ENCODE measurements at regions not wholly inside any gene's neighbourhood (a gene's known extent, or its start where the extent isn't known, plus 50 kb on each side); places are given as distances from the start of the nearest gene placed in this dataset.

- DNase-seq (ENCODE audit: low read depth in 1 of 2, low spot score in 2 of 2) (no peak), FAIRE-seq (no peak)
- Histone ChIP-seq H3K56ac (replicated peaks; ENCODE audit: insufficient read length, low read depth, low read length) (no peak overlapping the region), H3K4me2 (ENCODE audit: insufficient read depth in 1 of 2, low read depth in 2 of 2, low read length in 2 of 2) (no peak overlapping the region; a peak in 1 of 4 replicates), H3K9me3 (ENCODE audit: insufficient read depth in 2 of 2, low read depth in 1 of 2, low read length in 1 of 2) (no peaks in the 10 kb centered on the region), H2AK5ac (ENCODE audit: low read depth, low read length) (no peak overlapping the region), H3K4me3 (ENCODE audit: extremely low read depth in 1 of 4, insufficient read depth in 2 of 4, low read depth in 3 of 4, low read length in 4 of 4) (no peak overlapping the region), H3K23me2 (ENCODE audit: low read depth, low read length) (no peaks in the 10 kb centered on the region), H2BK12ac (ENCODE audit: low read depth, low read length) (no peak overlapping the region), H3K9ac (replicated peaks in 1 of 4; ENCODE audit: extremely low read depth in 1 of 4, low read depth in 3 of 4, low read length in 3 of 4) (no peak overlapping the region), H4K20me1 (replicated peaks in 1 of 2; ENCODE audit: control insufficient read depth in 1 of 2, insufficient read depth in 2 of 2, low read length in 2 of 2) (no peaks in the 10 kb centered on the region), H2BK120ac (replicated peaks; ENCODE audit: low read depth, low read length) (no peak overlapping the region), H2BK5ac (ENCODE audit: low read depth, low read length) (no peak overlapping the region), H3K18ac (ENCODE audit: extremely low read depth, low read length) (no peak overlapping the region), H3K79me1 (ENCODE audit: low read depth, low read length) (no peaks in the 10 kb centered on the region), H3K4me1 (replicated peaks in 1 of 4; ENCODE audit: control insufficient read depth in 3 of 4, insufficient read depth in 4 of 4, low read length in 3 of 4) (peaks cover 0 to 6% (median 0%) of the 10 kb centered on the region in 4 experiments; a peak in 2 of 7 replicates), H3K27ac (ENCODE audit: low read depth, low read length) (no peak overlapping the region), H4K8ac (ENCODE audit: extremely low read depth, insufficient read depth, low read length) (no peak overlapping the region), H3K14ac (ENCODE audit: insufficient read length) (no peak overlapping the region), H3K36me3 (ENCODE audit: control insufficient read depth in 2 of 4, insufficient read depth in 4 of 4, low read length in 3 of 4) (no peaks in the 10 kb centered on the region), H3K79me2 (ENCODE audit: control insufficient read depth in 1 of 2, insufficient read depth in 2 of 2, low read length in 2 of 2) (no peaks in the 10 kb centered on the region), H3K23ac (ENCODE audit: insufficient read length) (no peak overlapping the region), H3K4ac (replicated peaks; ENCODE audit: insufficient read length, low read depth, low read length) (no peak overlapping the region), H4K5ac (ENCODE audit: insufficient read length, low read depth, low read length) (no peak overlapping the region), H2BK20ac (ENCODE audit: low read length) (no peak overlapping the region), H4K91ac (replicated peaks; ENCODE audit: insufficient read length, low read length) (no peak overlapping the region), H2BK15ac (ENCODE audit: low read length) (no peak overlapping the region), H3K27me3 (replicated peaks in 1 of 4; ENCODE audit: control insufficient read depth in 3 of 4, extremely low read depth in 1 of 4, insufficient read depth in 3 of 4, low read length in 3 of 4) (no peaks in the 10 kb centered on the region), H2AFZ (ENCODE audit: low read length) (0 out of 2 replicates have a peak overlapping the region, but pooled peaks have one; percentile 26)
- WGBS, 2 experiments (ENCODE audit: extremely low coverage in 1 of 2, insufficient coverage in 1 of 2, insufficient read length in 1 of 2, insufficient replicate concordance in 2 of 2, low coverage in 1 of 2, low lambda C conversion rate in 2 of 2, missing lambda C conversion rate in 1 of 2): 84% methylated on average over 3 of the region's 3 CpGs; no CpG with 5 or more reads in 1 of the 2 experiments
- CTCF ChIA-PET (ENCODE audit: partially characterized antibody): no interaction called here
- TF ChIP-seq CTCF (IDR thresholded peaks at IDR 0.05; ENCODE audit: control extremely low read depth in 1 of 3, insufficient read depth in 1 of 3, low read depth in 1 of 3, low read length in 3 of 3) (no peak), CTBP2 (IDR thresholded peaks at IDR 0.05; ENCODE audit: borderline replicate concordance, insufficient read depth, insufficient read length, low read length) (no peak), MAFK (IDR thresholded peaks at IDR 0.05; ENCODE audit: low read depth, low read length) (no peak), SP1 (IDR thresholded peaks at IDR 0.05; ENCODE audit: low read depth, low read length) (no peak)
- POLR2A ChIA-PET (ENCODE audit: partially characterized antibody): no interaction called here
Observed at GRCh38 chr6:81086991-81087390, 665.5 kb downstream of the TENT5A start.

All from H1 (cell line).